ENCODE measurements at regions not wholly inside any gene's neighbourhood (a gene's known extent, or its start where the extent isn't known, plus 50 kb on each side); places are given as distances from the start of the nearest gene placed in this dataset.

DNA sequence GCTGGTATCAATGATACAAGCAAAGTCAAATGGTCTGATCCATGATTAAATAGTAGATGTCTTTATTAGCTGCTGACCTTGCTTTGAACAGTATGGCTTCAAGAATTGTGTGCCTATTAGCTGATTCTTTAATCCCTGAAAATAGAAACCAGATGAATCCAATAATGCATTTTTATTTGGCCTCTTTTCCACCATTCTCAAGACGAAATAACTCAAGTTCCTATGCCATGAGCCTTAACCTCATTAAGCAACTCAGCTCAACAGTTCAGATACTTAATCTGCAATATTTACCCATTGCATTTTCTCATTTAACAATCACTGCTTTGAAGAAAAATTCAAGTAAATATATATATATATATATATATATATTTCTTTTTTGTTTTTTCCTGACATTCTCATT, 588.6 kb upstream of the MEF2C start:
- no peaks in the 10 kb centered on the region for H3K4me1 ChIP-seq
- H2AFZ ChIP-seq: no peak overlapping the region
- no peaks in the 10 kb centered on the region for H3K27me3 ChIP-seq (ENCODE audit: control insufficient read depth, insufficient read depth, low read length)
- no peak overlapping the region for H3K4me3 ChIP-seq (ENCODE audit: low read depth, low read length)
- H3K4me2 ChIP-seq (ENCODE audit: low read length): no peak overlapping the region
- no peak overlapping the region for H3K27ac ChIP-seq
- no peak overlapping the region for H3K9ac ChIP-seq
- no peaks in the 10 kb centered on the region for H3K9me3 ChIP-seq (ENCODE audit: control insufficient read depth, low read length)
- no peaks in the 10 kb centered on the region for H3K79me2 ChIP-seq
- no peaks in the 10 kb centered on the region for H3K36me3 ChIP-seq (ENCODE audit: control insufficient read depth, insufficient read depth, low read length)
- TF ChIP-seq, protein P1, sequence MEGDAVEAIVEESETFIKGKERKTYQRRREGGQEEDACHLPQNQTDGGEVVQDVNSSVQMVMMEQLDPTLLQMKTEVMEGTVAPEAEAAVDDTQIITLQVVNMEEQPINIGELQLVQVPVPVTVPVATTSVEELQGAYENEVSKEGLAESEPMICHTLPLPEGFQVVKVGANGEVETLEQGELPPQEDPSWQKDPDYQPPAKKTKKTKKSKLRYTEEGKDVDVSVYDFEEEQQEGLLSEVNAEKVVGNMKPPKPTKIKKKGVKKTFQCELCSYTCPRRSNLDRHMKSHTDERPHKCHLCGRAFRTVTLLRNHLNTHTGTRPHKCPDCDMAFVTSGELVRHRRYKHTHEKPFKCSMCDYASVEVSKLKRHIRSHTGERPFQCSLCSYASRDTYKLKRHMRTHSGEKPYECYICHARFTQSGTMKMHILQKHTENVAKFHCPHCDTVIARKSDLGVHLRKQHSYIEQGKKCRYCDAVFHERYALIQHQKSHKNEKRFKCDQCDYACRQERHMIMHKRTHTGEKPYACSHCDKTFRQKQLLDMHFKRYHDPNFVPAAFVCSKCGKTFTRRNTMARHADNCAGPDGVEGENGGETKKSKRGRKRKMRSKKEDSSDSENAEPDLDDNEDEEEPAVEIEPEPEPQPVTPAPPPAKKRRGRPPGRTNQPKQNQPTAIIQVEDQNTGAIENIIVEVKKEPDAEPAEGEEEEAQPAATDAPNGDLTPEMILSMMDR (IDR thresholded peaks at IDR 0.05): no peak

DNA sequence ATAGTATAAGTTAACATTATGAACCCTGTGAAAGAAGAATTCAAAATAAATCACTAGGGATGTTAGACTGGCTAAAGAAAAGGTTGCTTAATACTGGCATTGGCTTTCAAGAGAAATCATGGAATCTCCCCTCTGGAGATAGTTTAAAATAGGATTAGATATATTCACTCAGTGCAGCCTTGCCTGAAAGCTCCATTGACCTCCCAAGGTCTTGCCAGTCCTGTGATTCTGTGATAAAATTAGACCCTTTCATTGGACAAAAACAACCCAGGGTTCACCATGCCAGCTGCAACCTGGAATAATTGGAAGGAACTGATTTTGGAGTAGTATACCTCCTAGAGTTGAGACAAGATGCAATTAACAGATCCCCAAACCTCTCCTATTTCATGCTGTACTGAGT, 588.1 kb upstream of the MEF2C start:
- no peak overlapping the region for H3K9ac ChIP-seq
- no peaks in the 10 kb centered on the region for H3K36me3 ChIP-seq (ENCODE audit: control insufficient read depth, insufficient read depth, low read length)
- no peak overlapping the region for H3K4me3 ChIP-seq (ENCODE audit: low read depth, low read length)
- no peaks in the 10 kb centered on the region for H3K9me3 ChIP-seq (ENCODE audit: control insufficient read depth, low read length)
- H3K27me3 ChIP-seq (ENCODE audit: control insufficient read depth, insufficient read depth, low read length): no peaks in the 10 kb centered on the region
- no peaks in the 10 kb centered on the region for H3K4me1 ChIP-seq
- H3K4me2 ChIP-seq (ENCODE audit: low read length): no peak overlapping the region
- no peak overlapping the region for H3K27ac ChIP-seq
- TF ChIP-seq, protein P1 (IDR thresholded peaks at IDR 0.05): no peak
- H3K79me2 ChIP-seq: no peaks in the 10 kb centered on the region
- H2AFZ ChIP-seq: no peak overlapping the region

DNA sequence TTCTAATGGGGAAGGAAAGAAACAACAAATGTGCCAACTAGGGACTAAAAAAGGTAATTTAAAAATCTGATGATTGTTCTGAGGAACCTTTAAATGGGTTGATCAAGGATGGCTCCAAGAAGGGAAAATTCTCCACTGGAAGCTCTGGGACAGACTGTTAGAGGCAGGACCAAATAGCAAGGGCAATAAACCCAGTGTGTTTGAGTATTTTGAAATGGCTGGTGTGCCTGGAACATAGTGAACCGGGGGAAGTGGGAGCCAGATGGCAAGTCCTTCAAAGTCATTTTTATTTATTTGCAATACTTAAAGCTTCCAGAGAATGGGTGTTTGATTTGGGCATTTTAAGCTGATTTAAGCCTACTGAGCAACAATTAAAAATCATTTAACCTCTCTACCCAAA, 587.7 kb upstream of the MEF2C start:
- H3K27me3 ChIP-seq (ENCODE audit: control insufficient read depth, insufficient read depth, low read length): no peaks in the 10 kb centered on the region
- no peaks in the 10 kb centered on the region for H3K36me3 ChIP-seq (ENCODE audit: control insufficient read depth, insufficient read depth, low read length)
- H2AFZ ChIP-seq: no peak overlapping the region
- TF ChIP-seq, protein P1 (IDR thresholded peaks at IDR 0.05): no peak
- H3K9ac ChIP-seq: no peak overlapping the region
- no peaks in the 10 kb centered on the region for H3K79me2 ChIP-seq
- H3K27ac ChIP-seq: no peak overlapping the region
- no peaks in the 10 kb centered on the region for H3K9me3 ChIP-seq (ENCODE audit: control insufficient read depth, low read length)
- no peak overlapping the region for H3K4me3 ChIP-seq (ENCODE audit: low read depth, low read length)
- no peaks in the 10 kb centered on the region for H3K4me1 ChIP-seq
- no peak overlapping the region for H3K4me2 ChIP-seq (ENCODE audit: low read length)

DNA sequence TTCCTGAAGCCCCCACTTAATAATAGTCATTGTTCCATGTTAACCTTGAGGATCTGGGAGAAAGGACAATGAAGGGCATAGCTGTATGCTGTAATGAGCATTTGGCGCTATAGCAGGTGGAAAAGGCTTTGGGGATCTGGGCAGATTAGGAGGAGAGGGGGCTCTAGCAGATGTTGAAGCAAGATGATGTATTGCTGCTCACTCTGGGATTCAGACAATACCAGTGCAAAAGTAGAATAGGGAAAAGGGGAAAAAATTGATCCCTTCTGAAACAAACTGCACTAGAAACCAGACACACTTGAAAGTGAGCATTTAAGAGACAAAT, 575.3 kb upstream of the MEF2C start:
- Histone ChIP-seq H3K9me3 (ENCODE audit: control insufficient read depth, low read length) (no peaks in the 10 kb centered on the region), H3K27me3 (ENCODE audit: control insufficient read depth, insufficient read depth, low read length) (no peaks in the 10 kb centered on the region)

More for the DNA sequence above, 575.3 kb upstream of the MEF2C start:
- no peak overlapping the region for H2AFZ ChIP-seq
- no peaks in the 10 kb centered on the region for H3K36me3 ChIP-seq (ENCODE audit: control insufficient read depth, insufficient read depth, low read length)
- H3K4me1 ChIP-seq: no peaks in the 10 kb centered on the region
- H3K9ac ChIP-seq: no peak overlapping the region
- no peak overlapping the region for H3K4me3 ChIP-seq (ENCODE audit: low read depth, low read length)
- no peaks in the 10 kb centered on the region for H3K79me2 ChIP-seq
- no peak overlapping the region for H3K27ac ChIP-seq
- TF ChIP-seq, protein P1 (IDR thresholded peaks at IDR 0.05): no peak
- no peak overlapping the region for H3K4me2 ChIP-seq (ENCODE audit: low read length)

All from parathyroid adenoma (tissue), 2 donors.